LNCaP clone FGC (cell line): ENCODE measurements at regions not wholly inside any gene's neighbourhood (a gene's known extent, or its start where the extent isn't known, plus 50 kb on each side); places are given as distances from the start of the nearest gene placed in this dataset.

Experiments used
- DNase-seq: peaks from one replicate; pipeline ENCODE4 v3.0.0-alpha.2; 2011; ENCODE audit warnings: low read depth
- H3K4me3 ChIP-seq: 2 replicates; pipeline ENCODE4 v1.5.1; 2011; ENCODE audit warnings: mild to moderate bottlenecking, low read depth, low read length, control low read depth
- CTCF ChIP-seq: IDR thresholded peaks from 2 replicates; pipeline ENCODE4 v1.5.1; 2012; ENCODE audit warnings: mild to moderate bottlenecking; ENCODE audit not compliant: control insufficient read depth, insufficient read depth; ENCODE audit errors: extremely low read depth

- H3K4me3 ChIP-seq = no peak overlapping the region
Observed at GRCh38 chr10:64312876-64313275, 791.7 kb downstream of the REEP3 start.

GRCh38 chr10:64313967-64314366, 792.8 kb downstream of the REEP3 start:
- no peak for TF ChIP-seq CTCF
- no peak overlapping the region for H3K4me3 ChIP-seq
- no peak for DNase-seq

More at GRCh38 chr10:64312876-64313275, 791.7 kb downstream of the REEP3 start:
- DNase-seq = no peak
- no peak for TF ChIP-seq CTCF

GRCh38 chr10:64316416-64316815, 795.2 kb downstream of the REEP3 start:
- TF ChIP-seq CTCF = no peak
- no peak for DNase-seq

GRCh38 chr10:64316833-64317232, 795.6 kb downstream of the REEP3 start:
- H3K4me3 ChIP-seq = no peak overlapping the region
- no peak for TF ChIP-seq CTCF
- no peak for DNase-seq

More at GRCh38 chr10:64316416-64316815, 795.2 kb downstream of the REEP3 start:
- no peak overlapping the region for H3K4me3 ChIP-seq

- no peak for DNase-seq
- no peak for TF ChIP-seq CTCF
- no peak overlapping the region for H3K4me3 ChIP-seq
Observed at GRCh38 chr10:64320448-64320847, 799.2 kb downstream of the REEP3 start.

GRCh38 chr10:64329510-64329909, 808.3 kb downstream of the REEP3 start:
- no peak for DNase-seq
- no peak for TF ChIP-seq CTCF
- no peak overlapping the region for H3K4me3 ChIP-seq

GRCh38 chr10:64332551-64332950, 811.4 kb downstream of the REEP3 start:
- no peak overlapping the region for H3K4me3 ChIP-seq
- DNase-seq = no peak

More at GRCh38 chr10:64332551-64332950, 811.4 kb downstream of the REEP3 start:
- TF ChIP-seq CTCF = no peak
